Ovary (tissue), 3 donors: ENCODE measurements at regions not wholly inside any gene's neighbourhood (a gene's known extent, or its start where the extent isn't known, plus 50 kb on each side); places are given as distances from the start of the nearest gene placed in this dataset.

ENCODE experiments used
- POLR2A ChIP-seq: fragments of 450-650 bp; IDR thresholded peaks from one replicate; pipeline ENCODE4 v1.6.1; 2017; ENCODE audit warnings: antibody characterized with exemption, mild to moderate bottlenecking, moderate library complexity
- TF ChIP-seq, protein P1 (sequence below), 3 donors: fragments of 450-650 bp in 2 of 3; fragments of 200-600 bp in 1 of 3; IDR thresholded peaks; one replicate each; pipeline versions ENCODE4 v1.5.1 to v1.8.0; 2016 to 2022; ENCODE audit warnings: antibody characterized with exemption in 3 of 3, mild to moderate bottlenecking in 1 of 3
- donor health status: DM: no; HTN: no; CAD: no.

DNA sequence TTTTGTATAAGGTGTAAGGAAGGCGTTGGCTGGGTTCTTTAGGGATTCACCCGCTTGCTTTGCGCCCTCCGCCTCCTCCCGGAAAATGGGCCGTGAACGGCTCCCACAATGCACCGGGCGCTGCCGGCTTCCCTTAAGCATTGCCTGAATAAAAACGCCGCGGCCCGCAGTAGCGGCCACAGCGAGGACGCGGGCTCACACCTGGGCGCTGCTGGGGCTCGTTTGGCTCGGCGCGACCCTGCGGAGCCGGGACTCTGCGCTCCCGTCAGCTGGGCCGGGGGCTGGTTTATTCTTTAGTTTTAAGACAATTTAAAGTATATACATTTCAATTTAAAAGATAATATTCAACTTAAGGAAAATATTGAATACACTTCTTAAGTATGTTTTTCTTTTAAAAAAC, 343.5 kb upstream of the RGMA start:
- TF ChIP-seq, protein P1, sequence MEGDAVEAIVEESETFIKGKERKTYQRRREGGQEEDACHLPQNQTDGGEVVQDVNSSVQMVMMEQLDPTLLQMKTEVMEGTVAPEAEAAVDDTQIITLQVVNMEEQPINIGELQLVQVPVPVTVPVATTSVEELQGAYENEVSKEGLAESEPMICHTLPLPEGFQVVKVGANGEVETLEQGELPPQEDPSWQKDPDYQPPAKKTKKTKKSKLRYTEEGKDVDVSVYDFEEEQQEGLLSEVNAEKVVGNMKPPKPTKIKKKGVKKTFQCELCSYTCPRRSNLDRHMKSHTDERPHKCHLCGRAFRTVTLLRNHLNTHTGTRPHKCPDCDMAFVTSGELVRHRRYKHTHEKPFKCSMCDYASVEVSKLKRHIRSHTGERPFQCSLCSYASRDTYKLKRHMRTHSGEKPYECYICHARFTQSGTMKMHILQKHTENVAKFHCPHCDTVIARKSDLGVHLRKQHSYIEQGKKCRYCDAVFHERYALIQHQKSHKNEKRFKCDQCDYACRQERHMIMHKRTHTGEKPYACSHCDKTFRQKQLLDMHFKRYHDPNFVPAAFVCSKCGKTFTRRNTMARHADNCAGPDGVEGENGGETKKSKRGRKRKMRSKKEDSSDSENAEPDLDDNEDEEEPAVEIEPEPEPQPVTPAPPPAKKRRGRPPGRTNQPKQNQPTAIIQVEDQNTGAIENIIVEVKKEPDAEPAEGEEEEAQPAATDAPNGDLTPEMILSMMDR (IDR thresholded peaks at IDR 0.05) = no peak
- no peak for TF ChIP-seq POLR2A
